B cell (primary cell): ENCODE measurements at regions not wholly inside any gene's neighbourhood (a gene's known extent, or its start where the extent isn't known, plus 50 kb on each side); places are given as distances from the start of the nearest gene placed in this dataset.

Experiments
- ATAC-seq: fragments of 200-7000 bp; cut with Tn5 transposase; one replicate; pipeline ENCODE4 v1.10.0; 2021; ENCODE audit warnings: low read depth, mild to moderate bottlenecking, moderate number of reproducible peaks, moderate library complexity
- CTCF ChIA-PET: fragments of 350-600 bp; sonication (Branson Sonifier 250); formaldehyde crosslinking; loops from one replicate; lab custom pipeline; 2021; ENCODE audit warnings: antibody characterized with exemption, inconsistent platforms; lab: Charles Lee
- POLR2A ChIA-PET: fragments of 350-600 bp; sonication (Branson Sonifier 250); formaldehyde crosslinking; loops from one replicate; lab custom pipeline; 2021; ENCODE audit warnings: antibody characterized with exemption; lab: Charles Lee
- DNase-seq: peaks from one replicate; pipeline ENCODE4 v3.0.0; 2013
- H2AFZ ChIP-seq: 2 replicates; pipeline ENCODE4 v1.6.1; 2012; ENCODE audit warnings: mild to moderate bottlenecking, low read depth, low read length; ENCODE audit not compliant: insufficient read depth, poor library complexity, severe bottlenecking
- H3K27ac ChIP-seq, 2 donors: 1 replicate in 1 of 2; 2 replicates in 1 of 2; pipeline ENCODE4 v1.5.1; 2012 to 2013; ENCODE audit warnings: low read length in 2 of 2, mild to moderate bottlenecking in 2 of 2, moderate library complexity in 1 of 2
- H3K27me3 ChIP-seq, 4 experiments: fragments of 200-600 bp in 1 of 4; sonication (generic) in 1 of 4; replicated peaks in 1 of 4; 1 replicate in 2 of 4; 2 replicates in 2 of 4; pipeline versions ENCODE4 v1.6.1 to v1.7.0; 2013 to 2016; ENCODE audit warnings: low read length in 3 of 4, mild to moderate bottlenecking in 2 of 4, mixed read lengths in 1 of 4, moderate library complexity in 1 of 4; ENCODE audit not compliant: insufficient read depth in 4 of 4, control insufficient read depth in 3 of 4; ENCODE audit errors: control extremely low read depth in 1 of 4
- H3K36me3 ChIP-seq, 2 experiments: replicated peaks in 1 of 2; 1 replicate in 1 of 2; 2 replicates in 1 of 2; pipeline versions ENCODE4 v1.6.1 to v1.7.1; 2013; ENCODE audit warnings: low read length in 1 of 2; ENCODE audit not compliant: insufficient read depth in 2 of 2, control insufficient read depth in 1 of 2; ENCODE audit errors: control extremely low read depth in 1 of 2, extremely low read depth in 1 of 2
- H3K4me1 ChIP-seq, 2 donors: fragments of 200-600 bp in 1 of 2; sonication (generic) in 1 of 2; 1 replicate in 1 of 2; 2 replicates in 1 of 2; pipeline versions ENCODE4 v1.5.1 to v1.6.1; 2013 to 2017; ENCODE audit warnings: low read length in 2 of 2; ENCODE audit not compliant: control insufficient read depth in 2 of 2, insufficient read depth in 2 of 2
- H3K4me2 ChIP-seq: replicated peaks from 2 replicates; pipeline ENCODE3; 2012; ENCODE audit warnings: mild to moderate bottlenecking, low read depth, low read length; ENCODE audit not compliant: poor library complexity, severe bottlenecking
- H3K4me3 ChIP-seq, 5 experiments: fragments of 200-600 bp in 1 of 5; sonication (generic) in 1 of 5; 1 replicate in 3 of 5; 2 replicates in 2 of 5; pipeline versions ENCODE4 v1.5.1 to v1.7.0; 2011 to 2016; ENCODE audit warnings: low read length in 4 of 5, mild to moderate bottlenecking in 4 of 5, low read depth in 2 of 5, control low read depth in 1 of 5, moderate library complexity in 1 of 5; ENCODE audit not compliant: insufficient read depth in 1 of 5; ENCODE audit errors: control extremely low read depth in 1 of 5, extremely low read depth in 1 of 5
- H3K79me2 ChIP-seq: fragments of 200-600 bp; sonication (generic); one replicate; pipeline ENCODE4 v1.6.0; 2016; ENCODE audit warnings: low read length; ENCODE audit not compliant: control insufficient read depth, insufficient read depth
- H3K9ac ChIP-seq: fragments of 200-600 bp; sonication (generic); 2 replicates; pipeline ENCODE4 v1.6.1; 2017; ENCODE audit warnings: mild to moderate bottlenecking, low read length, moderate library complexity
- H3K9me3 ChIP-seq, 3 donors: one replicate each; pipeline versions ENCODE4 v1.6.1 to v1.7.1; 2013; ENCODE audit warnings: low read length in 2 of 3; ENCODE audit not compliant: control insufficient read depth in 2 of 3, insufficient read depth in 1 of 3; ENCODE audit errors: control extremely low read depth in 1 of 3
- H4K20me1 ChIP-seq: 2 replicates; pipeline ENCODE4 v1.6.0; 2012; ENCODE audit warnings: mild to moderate bottlenecking, low read length; ENCODE audit not compliant: insufficient read depth, control insufficient read depth, poor library complexity, severe bottlenecking
- H3K27ac Mint-ChIP-seq: one replicate; pipeline ENCODE4 v1.8.0; 2021; ENCODE audit warnings: mixed read lengths
- H3K27me3 Mint-ChIP-seq: one replicate; pipeline ENCODE4 v1.8.0; 2021; ENCODE audit warnings: mixed read lengths
- H3K4me1 Mint-ChIP-seq: one replicate; pipeline ENCODE4 v1.8.0; 2021; ENCODE audit warnings: mixed read lengths
- H3K4me3 Mint-ChIP-seq: one replicate; pipeline ENCODE4 v1.8.0; 2021; ENCODE audit warnings: mixed read lengths
- H3K9me3 Mint-ChIP-seq: one replicate; pipeline ENCODE4 v1.8.0; 2022; ENCODE audit warnings: mixed read lengths; ENCODE audit not compliant: insufficient read depth
- CTCF ChIP-seq: fragments of 200-600 bp; IDR thresholded peaks from one replicate; pipeline ENCODE4 v1.8.0; 2022; ENCODE audit warnings: antibody characterized with exemption, mild to moderate bottlenecking
- EZH2 ChIP-seq: IDR thresholded peaks from 2 replicates; pipeline ENCODE4 v1.6.1; 2012; ENCODE audit warnings: borderline replicate concordance, low read depth, mild to moderate bottlenecking, moderate library complexity, low read length; ENCODE audit not compliant: insufficient read depth, poor library complexity, severe bottlenecking
- WGBS: methylation state at CpG from one replicate; pipeline ENCODE4 v1.1.5; 2013; ENCODE audit warnings: missing lambda C conversion rate; ENCODE audit not compliant: insufficient coverage; 5-methylcytosine and 5-hydroxymethylcytosine counted together
- intact Hi-C: fragments of 100-400 bp; cut with micrococcal nuclease; formaldehyde crosslinking; loops from one replicate; pipeline ENCODE4 v1.10.0; 2022

GRCh38 chr2:402721-403120 is 114.8 kb upstream of the ALKAL2 start:
- TF ChIP-seq EZH2, result no peak
- TF ChIP-seq CTCF, result no peak
- Histone ChIP-seq H4K20me1 (no peaks in the 10 kb centered on the region), H3K4me2 (no peak overlapping the region), H2AFZ (no peak overlapping the region), H3K9ac (no peak overlapping the region), H3K27ac (no peak overlapping the region), H3K4me1 (no peaks in the 10 kb centered on the region), H3K4me3 (no peak overlapping the region), H3K36me3 (no peaks in the 10 kb centered on the region), H3K27me3 (no peaks in the 10 kb centered on the region), H3K9me3 (peaks cover 0 to 16% (median 10%) of the 10 kb centered on the region in 3 donors), H3K79me2 (no peaks in the 10 kb centered on the region)
- Mint-ChIP-seq H3K27me3 (no peaks in the 10 kb centered on the region), H3K27ac (no peak overlapping the region), H3K9me3 (peaks cover 14% of the 10 kb centered on the region), H3K4me3 (no peak overlapping the region), H3K4me1 (no peaks in the 10 kb centered on the region)
- ATAC-seq, result no peak
- DNase-seq, result no peak
- CTCF ChIA-PET, result interaction anchor here (0.6 kb wide), 1 partner anchor 141 kb away, joined by 3 read pairs; no protein-coding TSS in a partner anchor
- 89% methylated on average over 3 of the region's 3 CpGs for WGBS
- POLR2A ChIA-PET, result no interaction called here
- intact Hi-C loops, result no loop called here

GRCh38 chr2:402206-402605 is 114.3 kb upstream of the ALKAL2 start:
- Histone ChIP-seq H3K9me3 (peaks cover 0 to 16% (median 10%) of the 10 kb centered on the region in 3 donors), H3K4me3 (no peak overlapping the region), H3K79me2 (no peaks in the 10 kb centered on the region), H2AFZ (no peak overlapping the region), H3K27ac (no peak overlapping the region), H3K9ac (no peak overlapping the region), H3K4me2 (no peak overlapping the region), H3K4me1 (no peaks in the 10 kb centered on the region), H3K36me3 (no peaks in the 10 kb centered on the region), H3K27me3 (no peaks in the 10 kb centered on the region), H4K20me1 (no peaks in the 10 kb centered on the region)
- WGBS, result 90% methylated on average over 2 of the region's 3 CpGs
- ATAC-seq (no peak), DNase-seq (no peak)
- H3K27me3 Mint-ChIP-seq, result no peaks in the 10 kb centered on the region
- H3K4me3 Mint-ChIP-seq, result no peak overlapping the region
- ChIA-PET CTCF (no interaction called here), POLR2A (no interaction called here)
- H3K27ac Mint-ChIP-seq, result no peak overlapping the region
- TF ChIP-seq EZH2 (no peak), CTCF (no peak)
- intact Hi-C loops, result no loop called here
- H3K9me3 Mint-ChIP-seq, result peaks cover 14% of the 10 kb centered on the region
- no peaks in the 10 kb centered on the region for H3K4me1 Mint-ChIP-seq
